Esophagus (tissue), 2 donors: ENCODE measurements at regions not wholly inside any gene's neighbourhood (a gene's known extent, or its start where the extent isn't known, plus 50 kb on each side); places are given as distances from the start of the nearest gene placed in this dataset.

ENCODE experiments used
- H3K27ac ChIP-seq, 2 donors: one replicate each; pipeline ENCODE4 v1.5.1; 2013; ENCODE audit warnings: low read depth in 2 of 2, mild to moderate bottlenecking in 2 of 2, inconsistent platforms in 1 of 2, low read length in 1 of 2, moderate library complexity in 1 of 2
- H3K27me3 ChIP-seq, 2 donors: one replicate each; pipeline ENCODE4 v1.6.1; 2013; ENCODE audit warnings: low read length in 2 of 2, control low read depth in 1 of 2, mild to moderate bottlenecking in 1 of 2; ENCODE audit not compliant: insufficient read depth in 2 of 2, control insufficient read depth in 1 of 2
- H3K36me3 ChIP-seq, 2 donors: one replicate each; pipeline ENCODE4 v1.6.1; 2013; ENCODE audit warnings: low read length in 1 of 2; ENCODE audit not compliant: control insufficient read depth in 2 of 2, insufficient read depth in 2 of 2
- H3K4me1 ChIP-seq, 2 donors: one replicate each; pipeline ENCODE4 v1.6.1; 2013; ENCODE audit warnings: low read length in 1 of 2; ENCODE audit not compliant: control insufficient read depth in 2 of 2, insufficient read depth in 2 of 2
- H3K4me3 ChIP-seq, 2 donors: one replicate each; pipeline ENCODE4 v1.5.1; 2013; ENCODE audit warnings: low read length in 2 of 2, mild to moderate bottlenecking in 2 of 2, low read depth in 1 of 2, moderate library complexity in 1 of 2
- H3K9me3 ChIP-seq, 2 donors: one replicate each; pipeline ENCODE4 v1.6.1; 2013; ENCODE audit warnings: mild to moderate bottlenecking in 2 of 2, low read depth in 1 of 2, low read length in 1 of 2, moderate library complexity in 1 of 2; ENCODE audit not compliant: control insufficient read depth in 2 of 2, insufficient read depth in 1 of 2
- WGBS, 2 donors: extraction: QIAGEN DNeasy Blood & Tissue Kit; methylation state at CpG; one replicate each; pipeline ENCODE4 v1.1.7; 2013; 5-methylcytosine and 5-hydroxymethylcytosine counted together
- donor health status: healthy with polysubstance abuse.
- donor health status: Bipolar disorder and iron deficiency.

DNA sequence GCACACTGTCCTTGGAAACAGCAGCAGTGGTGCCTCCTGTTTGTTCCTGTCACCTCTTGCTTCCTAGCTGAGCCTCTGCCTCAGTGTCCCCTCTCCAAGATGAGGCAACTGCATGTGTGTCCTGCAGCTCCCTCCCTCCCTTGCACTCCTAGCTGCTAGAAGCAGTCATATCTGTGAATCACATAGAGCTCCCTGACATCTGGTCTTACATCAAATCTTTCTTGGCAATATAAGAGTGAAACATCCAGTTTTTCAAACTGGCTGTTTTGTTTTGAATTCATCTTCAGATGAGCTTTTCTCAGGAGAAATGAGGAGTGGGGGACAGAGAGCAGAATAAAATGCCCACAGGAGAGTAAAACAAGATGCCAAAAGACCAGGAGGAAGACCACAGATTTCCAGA is 103.7 kb downstream of the VCPKMT start:
- Histone ChIP-seq H3K27me3 (no peaks in the 10 kb centered on the region), H3K4me3 (no peak overlapping the region), H3K27ac (peak overlapping the region in 1 of 2 donors; percentile 3), H3K4me1 (no peaks in the 10 kb centered on the region), H3K36me3 (no peaks in the 10 kb centered on the region), H3K9me3 (no peaks in the 10 kb centered on the region)

DNA sequence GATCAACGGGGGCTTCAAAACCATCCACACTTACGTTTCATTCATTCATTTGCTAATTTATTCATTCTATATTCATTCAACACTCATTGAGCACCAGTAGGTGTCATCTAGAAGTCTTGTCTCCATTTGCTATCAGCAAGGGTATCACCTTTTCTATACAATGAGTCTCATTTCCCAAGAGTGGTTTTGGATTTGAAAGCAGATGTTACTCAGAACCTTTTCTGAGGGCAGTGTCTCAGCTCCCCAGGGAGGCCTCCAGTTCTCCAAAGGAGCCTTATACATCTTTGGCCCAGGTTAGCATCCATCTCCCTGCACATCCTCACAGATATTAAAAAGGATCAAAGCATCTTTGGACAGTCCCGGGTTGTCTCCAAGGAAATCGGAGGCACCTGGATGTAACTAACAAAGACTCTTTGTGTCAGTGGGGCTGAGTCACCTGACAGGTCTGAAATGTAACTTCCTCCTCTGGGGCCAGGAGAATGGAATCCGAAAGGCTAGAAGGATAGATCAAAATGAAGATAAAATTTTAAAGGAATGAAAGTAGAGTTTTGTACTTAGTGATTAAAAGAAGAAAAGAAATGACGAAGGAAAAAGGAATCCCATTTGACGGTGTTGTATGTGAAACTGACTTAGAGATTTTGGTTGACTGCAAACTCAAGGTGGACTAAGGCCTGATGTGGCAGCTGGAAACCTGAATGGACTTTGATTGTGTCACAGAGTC is 103.0 kb downstream of the VCPKMT start:
- Histone ChIP-seq H3K9me3 (no peaks in the 10 kb centered on the region), H3K4me3 (no peak overlapping the region), H3K27me3 (no peaks in the 10 kb centered on the region), H3K27ac (peak overlapping the region in 1 of 2 donors; percentile 22), H3K4me1 (no peaks in the 10 kb centered on the region), H3K36me3 (no peaks in the 10 kb centered on the region)
- 73 to 75% methylated on average over 7 of the region's 7 CpGs for WGBS, 2 donors

DNA sequence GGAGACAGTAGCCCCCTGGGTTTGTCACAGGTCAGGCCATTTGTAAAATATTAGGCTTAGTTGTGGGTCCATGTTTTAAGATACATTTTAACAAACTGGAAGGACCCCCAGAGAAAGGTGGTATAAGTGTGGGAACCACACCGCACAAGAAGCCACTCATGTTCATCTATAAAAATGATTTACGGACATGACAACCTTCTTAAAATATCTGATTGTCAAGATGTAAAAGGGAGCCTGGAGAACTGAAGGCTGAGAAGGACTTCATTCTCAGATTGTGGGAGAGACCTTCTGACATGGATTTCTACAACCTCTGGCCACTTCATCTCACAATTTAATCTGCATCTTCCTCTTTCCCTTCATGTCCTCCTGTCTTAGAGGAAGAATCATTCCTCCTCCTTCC is 102.4 kb downstream of the VCPKMT start:
- Histone ChIP-seq H3K4me1 (no peaks in the 10 kb centered on the region), H3K4me3 (no peak overlapping the region), H3K36me3 (no peaks in the 10 kb centered on the region), H3K27ac (peak overlapping the region in 1 of 2 donors; percentile 22), H3K9me3 (no peaks in the 10 kb centered on the region), H3K27me3 (no peaks in the 10 kb centered on the region)
- WGBS, 2 donors: 0 to 72% methylated on average over 2 of the region's 2 CpGs

DNA sequence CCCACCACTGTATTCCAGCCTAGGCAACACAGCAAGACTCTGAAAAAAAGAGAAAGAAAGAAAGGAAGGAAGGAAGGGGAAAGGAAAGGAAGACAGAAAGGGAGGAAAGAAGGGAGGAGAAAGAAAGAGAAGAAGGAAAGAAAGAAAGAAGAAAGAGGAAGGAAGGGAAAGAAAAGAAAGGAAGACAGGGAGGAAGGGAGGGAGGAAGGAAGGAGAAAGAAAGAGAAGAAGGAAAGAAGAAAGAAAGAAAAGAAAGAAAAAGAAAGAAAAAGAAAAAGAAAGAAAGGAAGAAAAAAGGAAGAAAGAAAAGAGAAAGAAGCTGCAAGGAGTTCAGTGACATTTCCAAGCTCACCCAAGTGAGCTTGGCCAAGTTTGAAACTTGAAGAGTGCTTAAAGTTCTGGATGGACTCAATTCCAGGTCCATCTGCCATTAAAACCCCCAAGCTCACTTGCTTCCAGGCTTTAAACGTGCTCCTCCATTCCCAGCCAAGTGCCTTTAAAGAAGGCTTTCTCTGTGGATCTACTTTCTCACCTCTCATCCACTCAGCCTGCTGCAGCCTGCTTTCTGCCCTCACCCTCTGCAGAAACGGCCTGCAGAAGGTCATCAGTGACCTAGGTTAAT is 101.5 kb downstream of the VCPKMT start:
- no peak overlapping the region for H3K27ac ChIP-seq
- H3K4me1 ChIP-seq: no peaks in the 10 kb centered on the region
- no peaks in the 10 kb centered on the region for H3K9me3 ChIP-seq
- 63 to 75% methylated on average over 2 of the region's 2 CpGs for WGBS, 2 donors
- no peak overlapping the region for H3K4me3 ChIP-seq
- H3K36me3 ChIP-seq: no peaks in the 10 kb centered on the region
- no peaks in the 10 kb centered on the region for H3K27me3 ChIP-seq

DNA sequence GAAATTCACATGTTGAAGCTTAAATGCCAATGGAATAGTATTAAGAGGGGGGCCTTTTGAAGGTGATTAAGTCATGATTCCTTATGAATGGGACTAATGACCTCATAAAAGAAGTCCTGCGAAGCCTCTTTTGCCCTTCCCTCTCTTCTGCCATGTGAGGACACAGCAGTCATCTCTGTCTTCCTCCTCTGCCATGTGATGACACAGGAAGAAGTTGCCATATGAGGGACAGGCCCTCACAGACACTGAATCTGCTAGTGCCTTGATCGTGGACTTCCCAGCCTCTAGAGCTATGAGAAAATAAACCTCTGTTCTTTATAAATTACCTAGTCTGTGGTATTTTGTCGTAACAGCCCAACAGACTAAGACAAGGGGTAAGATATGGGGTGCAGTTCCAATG is 100.7 kb downstream of the VCPKMT start:
- Histone ChIP-seq H3K4me3 (no peak overlapping the region), H3K27ac (no peak overlapping the region), H3K27me3 (no peaks in the 10 kb centered on the region), H3K9me3 (no peaks in the 10 kb centered on the region), H3K36me3 (no peaks in the 10 kb centered on the region), H3K4me1 (no peaks in the 10 kb centered on the region)
- WGBS, 2 donors: 92 to 94% methylated on average over 3 of the region's 3 CpGs

DNA sequence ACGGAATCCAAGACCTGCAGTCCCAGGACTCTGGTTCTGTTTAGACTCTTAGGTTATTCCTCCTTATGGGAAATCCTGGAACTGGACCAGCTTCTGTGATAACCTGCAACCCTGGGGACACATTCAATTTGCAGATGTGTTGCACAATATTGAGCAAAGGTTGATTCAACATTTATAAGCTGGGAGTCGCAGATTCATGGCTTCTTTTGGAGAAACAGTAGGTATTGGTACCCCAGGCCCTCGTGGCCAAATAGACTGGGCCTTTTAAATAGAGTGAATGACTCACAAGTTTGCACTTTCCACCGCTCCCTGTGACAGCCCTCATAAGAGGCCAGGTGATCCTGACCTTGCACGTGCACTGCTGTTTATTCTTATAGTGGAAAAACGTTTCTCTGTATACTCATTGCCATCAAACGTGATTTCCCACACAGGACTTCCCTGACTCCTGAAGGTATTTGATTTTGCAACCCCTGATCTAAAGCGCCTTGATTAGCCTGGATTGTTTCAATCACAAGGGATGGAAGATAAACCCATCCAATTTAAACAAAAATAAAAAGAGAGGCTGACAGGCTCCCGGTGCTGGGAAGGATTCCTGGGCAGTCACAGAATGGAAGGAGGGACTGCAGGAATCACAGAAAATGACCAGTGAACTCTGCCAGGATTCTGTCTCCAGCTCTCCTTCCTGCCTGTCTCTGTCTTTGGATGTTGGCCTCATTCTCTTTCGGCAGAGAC is 98.0 kb downstream of the VCPKMT start:
- H3K36me3 ChIP-seq: no peaks in the 10 kb centered on the region
- no peaks in the 10 kb centered on the region for H3K4me1 ChIP-seq
- WGBS, 2 donors: 44 to 50% methylated on average over 10 of the region's 10 CpGs
- no peaks in the 10 kb centered on the region for H3K9me3 ChIP-seq
- no peaks in the 10 kb centered on the region for H3K27me3 ChIP-seq
- no peak overlapping the region for H3K4me3 ChIP-seq
- H3K27ac ChIP-seq: peak overlapping the region in 1 of 2 donors; percentile 30

DNA sequence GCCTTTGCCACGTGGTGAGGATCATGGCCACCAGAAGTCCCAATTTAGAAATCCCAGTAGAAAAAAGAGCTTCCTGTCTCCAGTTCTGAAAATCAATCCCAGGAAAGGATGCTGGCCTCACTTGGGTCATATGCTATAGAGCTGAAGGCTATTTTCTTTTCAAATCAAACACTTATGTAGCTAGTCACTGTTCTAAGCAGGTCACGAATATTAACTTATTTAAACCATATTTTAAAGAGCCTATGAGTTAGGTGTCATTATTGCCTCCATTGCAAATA is 97.5 kb downstream of the VCPKMT start:
- H3K9me3 ChIP-seq: no peaks in the 10 kb centered on the region
- H3K36me3 ChIP-seq: no peaks in the 10 kb centered on the region
- H3K27me3 ChIP-seq: no peaks in the 10 kb centered on the region
- peak overlapping the region in 1 of 2 donors; percentile 30 for H3K27ac ChIP-seq
- no peak overlapping the region for H3K4me3 ChIP-seq
- H3K4me1 ChIP-seq: no peaks in the 10 kb centered on the region
- 70 to 81% methylated on average over 2 of the region's 2 CpGs for WGBS, 2 donors

DNA sequence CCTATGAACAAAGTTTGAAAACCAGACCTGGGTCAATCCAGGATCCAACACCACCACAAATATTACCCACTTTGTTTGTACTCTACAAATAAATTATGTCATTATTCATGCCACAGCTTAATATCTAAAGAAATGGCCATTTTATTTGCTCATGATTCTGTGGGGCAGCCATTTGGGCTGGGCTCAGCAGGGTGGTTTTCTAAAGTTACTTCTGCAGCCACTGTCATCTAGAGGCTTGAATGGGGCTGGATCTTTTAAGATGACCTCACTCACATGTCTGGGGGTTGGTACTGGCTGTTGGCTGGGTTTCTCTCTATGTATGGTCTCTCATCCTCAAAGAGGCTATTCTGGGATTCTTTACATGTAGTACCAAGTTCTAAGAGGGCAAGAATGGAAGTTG is 96.2 kb downstream of the VCPKMT start:
- H3K4me3 ChIP-seq: no peak overlapping the region
- no peak overlapping the region for H3K27ac ChIP-seq
- H3K9me3 ChIP-seq: no peaks in the 10 kb centered on the region
- no peaks in the 10 kb centered on the region for H3K4me1 ChIP-seq
- no peaks in the 10 kb centered on the region for H3K36me3 ChIP-seq
- H3K27me3 ChIP-seq: no peaks in the 10 kb centered on the region

DNA sequence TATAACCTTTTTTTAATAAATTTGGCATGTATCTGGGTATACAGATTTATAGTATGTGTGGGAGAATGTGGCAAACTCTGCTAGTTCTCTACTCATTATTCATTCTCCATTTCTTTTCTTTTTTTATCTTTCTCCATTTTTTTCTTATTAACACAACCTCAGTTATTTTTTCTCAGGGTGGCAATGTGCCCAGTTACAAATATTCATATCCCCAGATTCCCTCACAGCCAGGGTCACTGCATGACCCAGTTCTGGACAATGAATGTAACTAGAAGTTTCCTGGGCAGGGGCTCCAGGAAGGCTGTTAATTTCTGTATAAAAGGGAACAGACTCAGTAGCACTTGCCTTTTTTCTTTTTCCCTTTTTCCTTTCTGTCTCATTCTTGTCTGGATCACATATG is 95.6 kb downstream of the VCPKMT start:
- H3K4me3 ChIP-seq: no peak overlapping the region
- no peaks in the 10 kb centered on the region for H3K27me3 ChIP-seq
- H3K27ac ChIP-seq: no peak overlapping the region
- H3K9me3 ChIP-seq: peaks cover 0 to 4% of the 10 kb centered on the region in 2 donors
- no peaks in the 10 kb centered on the region for H3K4me1 ChIP-seq
- no peaks in the 10 kb centered on the region for H3K36me3 ChIP-seq
